PFSK-1 (cell line): ENCODE measurements at regions not wholly inside any gene's neighbourhood (a gene's known extent, or its start where the extent isn't known, plus 50 kb on each side); places are given as distances from the start of the nearest gene placed in this dataset.

ENCODE experiments used
- POLR2AphosphoS5 ChIP-seq: IDR thresholded peaks from 2 replicates; pipeline ENCODE4 v1.6.1; 2012; ENCODE audit warnings: low read depth, mild to moderate bottlenecking, control low read depth, low read length, moderate library complexity
- SIN3A ChIP-seq: IDR thresholded peaks from 2 replicates; pipeline ENCODE4 v1.6.1; 2012; ENCODE audit warnings: mild to moderate bottlenecking, low read length, moderate library complexity, borderline replicate concordance; ENCODE audit not compliant: insufficient read depth
- TAF1 ChIP-seq: IDR thresholded peaks from 2 replicates; pipeline ENCODE4 v1.6.1; 2012; ENCODE audit warnings: low read length, control low read depth, borderline replicate concordance; ENCODE audit not compliant: insufficient read depth
- TF ChIP-seq, protein P1 (sequence below), 2 experiments: IDR thresholded peaks; 2 replicates each; pipeline versions ENCODE4 v1.6.1 to v1.8.0; 2011 to 2012; ENCODE audit warnings: low read depth in 2 of 2, low read length in 2 of 2, control low read depth in 1 of 2, inconsistent platforms in 1 of 2, mild to moderate bottlenecking in 1 of 2, moderate library complexity in 1 of 2; ENCODE audit not compliant: insufficient read depth in 1 of 2

GRCh38 chr10:29099415-29099814, 189.5 kb upstream of the LYZL1 start:
- TF ChIP-seq SIN3A (no peak), POLR2AphosphoS5 (no peak), TAF1 (no peak)
- TF ChIP-seq, protein P1, sequence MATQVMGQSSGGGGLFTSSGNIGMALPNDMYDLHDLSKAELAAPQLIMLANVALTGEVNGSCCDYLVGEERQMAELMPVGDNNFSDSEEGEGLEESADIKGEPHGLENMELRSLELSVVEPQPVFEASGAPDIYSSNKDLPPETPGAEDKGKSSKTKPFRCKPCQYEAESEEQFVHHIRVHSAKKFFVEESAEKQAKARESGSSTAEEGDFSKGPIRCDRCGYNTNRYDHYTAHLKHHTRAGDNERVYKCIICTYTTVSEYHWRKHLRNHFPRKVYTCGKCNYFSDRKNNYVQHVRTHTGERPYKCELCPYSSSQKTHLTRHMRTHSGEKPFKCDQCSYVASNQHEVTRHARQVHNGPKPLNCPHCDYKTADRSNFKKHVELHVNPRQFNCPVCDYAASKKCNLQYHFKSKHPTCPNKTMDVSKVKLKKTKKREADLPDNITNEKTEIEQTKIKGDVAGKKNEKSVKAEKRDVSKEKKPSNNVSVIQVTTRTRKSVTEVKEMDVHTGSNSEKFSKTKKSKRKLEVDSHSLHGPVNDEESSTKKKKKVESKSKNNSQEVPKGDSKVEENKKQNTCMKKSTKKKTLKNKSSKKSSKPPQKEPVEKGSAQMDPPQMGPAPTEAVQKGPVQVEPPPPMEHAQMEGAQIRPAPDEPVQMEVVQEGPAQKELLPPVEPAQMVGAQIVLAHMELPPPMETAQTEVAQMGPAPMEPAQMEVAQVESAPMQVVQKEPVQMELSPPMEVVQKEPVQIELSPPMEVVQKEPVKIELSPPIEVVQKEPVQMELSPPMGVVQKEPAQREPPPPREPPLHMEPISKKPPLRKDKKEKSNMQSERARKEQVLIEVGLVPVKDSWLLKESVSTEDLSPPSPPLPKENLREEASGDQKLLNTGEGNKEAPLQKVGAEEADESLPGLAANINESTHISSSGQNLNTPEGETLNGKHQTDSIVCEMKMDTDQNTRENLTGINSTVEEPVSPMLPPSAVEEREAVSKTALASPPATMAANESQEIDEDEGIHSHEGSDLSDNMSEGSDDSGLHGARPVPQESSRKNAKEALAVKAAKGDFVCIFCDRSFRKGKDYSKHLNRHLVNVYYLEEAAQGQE (IDR thresholded peaks at IDR 0.05; ENCODE audit: insufficient read depth in 1 of 2, low read depth in 2 of 2, low read length in 2 of 2): no peak
